ENCODE measurements at regions not wholly inside any gene's neighbourhood (a gene's known extent, or its start where the extent isn't known, plus 50 kb on each side); places are given as distances from the start of the nearest gene placed in this dataset.

DNA sequence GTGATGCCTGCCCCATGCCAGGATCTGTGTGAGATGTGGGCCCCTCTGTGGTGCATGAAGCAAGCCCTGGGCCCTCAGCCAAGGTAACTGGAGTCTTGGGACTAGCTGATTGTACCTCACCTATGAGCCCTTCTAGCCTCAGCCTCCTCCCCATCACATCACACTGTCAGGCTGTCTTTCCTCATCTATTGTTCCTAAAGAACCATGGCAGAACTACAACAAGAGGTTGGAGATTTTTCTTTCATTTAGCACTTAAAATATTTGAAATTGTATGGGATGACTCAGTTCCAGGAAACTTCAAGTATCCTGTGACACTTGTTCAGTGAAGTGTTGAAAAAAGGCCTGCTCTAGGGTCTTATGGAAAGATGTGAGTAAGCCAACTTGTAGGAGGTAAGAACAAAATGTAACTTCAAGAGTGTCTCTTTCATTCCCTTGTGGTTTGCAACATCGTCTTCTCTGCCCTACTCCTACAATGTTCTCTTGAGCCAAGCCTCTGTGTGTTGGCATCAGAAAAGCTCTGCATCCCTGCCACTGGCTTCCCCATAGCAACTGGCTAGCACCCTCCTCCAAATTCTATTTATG lies 58.7 kb upstream of the TIPARP start:
- TF ChIP-seq, protein P1, sequence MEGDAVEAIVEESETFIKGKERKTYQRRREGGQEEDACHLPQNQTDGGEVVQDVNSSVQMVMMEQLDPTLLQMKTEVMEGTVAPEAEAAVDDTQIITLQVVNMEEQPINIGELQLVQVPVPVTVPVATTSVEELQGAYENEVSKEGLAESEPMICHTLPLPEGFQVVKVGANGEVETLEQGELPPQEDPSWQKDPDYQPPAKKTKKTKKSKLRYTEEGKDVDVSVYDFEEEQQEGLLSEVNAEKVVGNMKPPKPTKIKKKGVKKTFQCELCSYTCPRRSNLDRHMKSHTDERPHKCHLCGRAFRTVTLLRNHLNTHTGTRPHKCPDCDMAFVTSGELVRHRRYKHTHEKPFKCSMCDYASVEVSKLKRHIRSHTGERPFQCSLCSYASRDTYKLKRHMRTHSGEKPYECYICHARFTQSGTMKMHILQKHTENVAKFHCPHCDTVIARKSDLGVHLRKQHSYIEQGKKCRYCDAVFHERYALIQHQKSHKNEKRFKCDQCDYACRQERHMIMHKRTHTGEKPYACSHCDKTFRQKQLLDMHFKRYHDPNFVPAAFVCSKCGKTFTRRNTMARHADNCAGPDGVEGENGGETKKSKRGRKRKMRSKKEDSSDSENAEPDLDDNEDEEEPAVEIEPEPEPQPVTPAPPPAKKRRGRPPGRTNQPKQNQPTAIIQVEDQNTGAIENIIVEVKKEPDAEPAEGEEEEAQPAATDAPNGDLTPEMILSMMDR (IDR thresholded peaks at IDR 0.05): no peak
- no peak for TF ChIP-seq POLR2A (IDR thresholded peaks at IDR 0.05)
- no peak for TF ChIP-seq EP300 (IDR thresholded peaks at IDR 0.05)
